Hypothalamus (tissue), 51 donors: ENCODE measurements at regions not wholly inside any gene's neighbourhood (a gene's known extent, or its start where the extent isn't known, plus 50 kb on each side); places are given as distances from the start of the nearest gene placed in this dataset.
"Not testable (repeated sequence)": the region's sequence is repeated elsewhere in the genome, so short reads cannot be mapped to it uniquely, and the experiment has no call there.

ENCODE experiments used
- DNase-seq, 51 donors: peaks; one replicate each; lab custom pipeline; 2025; lab: John Stamatoyannopoulos, UW

DNA sequence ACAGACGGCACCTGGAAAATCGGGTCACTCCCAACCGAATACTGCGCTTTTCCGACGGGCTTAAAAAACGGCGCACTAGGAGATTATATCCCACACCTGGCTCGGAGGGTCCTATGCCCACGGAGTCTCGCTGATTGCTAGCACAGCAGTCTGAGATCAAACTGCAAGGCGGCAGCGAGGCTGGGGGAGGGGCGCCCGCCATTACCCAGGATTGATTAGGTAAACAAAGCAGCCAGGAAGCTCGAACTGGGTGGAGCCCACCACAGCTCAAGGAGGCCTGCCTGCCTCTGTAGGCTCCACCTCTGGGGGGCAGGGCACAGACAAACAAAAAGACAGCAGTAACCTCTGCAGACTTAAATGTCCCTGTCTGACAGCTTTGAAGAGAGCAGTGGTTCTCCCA is 64.5 kb downstream of the SLC30A10 start:
- DNase-seq, result not testable (repeated sequence)

DNA sequence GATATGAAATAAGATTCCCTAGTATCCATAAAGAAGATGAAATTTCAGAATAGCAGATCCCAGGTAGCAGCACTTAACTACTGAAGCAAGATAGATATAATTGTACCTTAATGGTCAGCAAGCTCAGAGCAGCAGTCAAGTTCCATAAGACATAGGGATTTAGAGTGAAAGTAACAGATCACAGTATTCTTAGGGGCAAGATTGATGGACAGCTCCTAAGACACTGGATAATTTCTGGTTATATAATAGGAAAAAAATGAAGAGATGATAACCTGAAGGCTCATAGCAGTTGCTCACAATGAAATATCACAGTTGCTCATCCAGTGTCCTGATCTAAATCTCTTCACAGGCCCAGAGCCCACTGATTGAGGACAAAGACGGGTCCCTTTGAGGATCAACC is 66.0 kb downstream of the SLC30A10 start:
- no peak for DNase-seq

DNA sequence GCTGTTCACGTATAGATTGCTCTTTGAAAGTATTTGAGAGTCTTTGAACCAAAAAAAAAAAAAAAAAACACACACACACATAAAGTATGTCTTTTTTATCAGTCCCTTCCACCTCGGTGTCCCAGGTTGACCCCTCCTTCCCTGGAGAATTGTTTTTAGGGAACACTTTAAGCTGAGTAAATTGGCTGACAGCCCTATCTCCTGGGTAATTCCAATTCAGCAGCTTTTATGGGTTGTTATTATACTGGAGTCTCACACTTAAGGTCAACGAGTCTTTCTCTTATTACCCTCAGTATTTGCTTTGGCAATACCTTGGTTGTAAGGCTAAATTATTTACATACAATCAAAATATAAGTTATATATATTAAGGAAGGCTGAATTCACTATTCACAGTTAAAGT is 69.4 kb downstream of the SLC30A10 start:
- DNase-seq, result no peak

DNA sequence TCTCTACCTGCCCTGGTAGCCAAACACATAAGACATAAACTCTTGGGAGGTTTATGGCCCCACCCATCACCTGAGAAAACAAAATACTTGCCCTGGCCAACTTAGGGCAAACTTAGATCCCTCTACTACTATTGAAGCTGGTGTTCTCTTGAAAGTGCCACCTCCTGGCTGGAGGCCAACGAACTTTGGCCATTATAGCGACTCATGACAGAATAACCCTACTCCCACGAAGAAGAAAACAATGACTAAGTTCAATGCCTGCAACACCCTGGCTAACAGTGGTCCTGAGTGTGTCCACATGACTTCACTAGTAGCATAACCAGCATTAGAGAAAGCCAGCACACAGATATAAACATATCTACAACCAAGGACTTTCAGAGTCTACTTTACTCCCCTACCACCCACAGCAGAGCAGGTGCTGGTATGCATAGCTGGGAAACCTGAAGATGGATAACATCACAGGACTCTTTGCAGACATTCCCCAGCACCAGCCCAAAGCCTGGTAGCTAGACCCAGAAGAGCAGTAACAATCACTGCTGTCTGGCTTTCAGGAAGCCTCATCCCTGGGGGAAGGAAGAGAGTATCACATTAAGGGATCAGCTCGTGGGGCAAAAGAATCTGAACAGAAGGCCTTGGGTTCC is 81.0 kb downstream of the SLC30A10 start:
- DNase-seq, result no peak

DNA sequence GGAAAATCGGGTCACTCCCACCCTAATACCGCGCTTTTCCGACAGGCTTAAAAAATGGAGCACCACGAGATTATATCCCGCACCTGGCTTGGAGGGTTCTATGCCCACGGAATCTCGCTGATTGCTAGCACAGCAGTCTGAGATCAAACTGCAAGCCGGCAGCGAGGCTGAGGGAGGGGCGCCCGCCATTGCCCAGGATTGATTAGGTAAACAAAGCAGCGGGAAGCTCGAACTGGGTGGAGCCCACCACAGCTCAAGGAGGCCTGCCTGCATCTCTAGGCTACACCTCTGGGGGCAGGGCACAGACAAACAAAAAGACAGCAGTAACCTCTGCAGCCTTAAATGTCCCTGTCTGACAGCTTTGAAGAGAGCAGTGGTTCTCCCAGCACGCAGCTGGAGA is 88.8 kb downstream of the SLC30A10 start:
- not testable (repeated sequence) for DNase-seq

DNA sequence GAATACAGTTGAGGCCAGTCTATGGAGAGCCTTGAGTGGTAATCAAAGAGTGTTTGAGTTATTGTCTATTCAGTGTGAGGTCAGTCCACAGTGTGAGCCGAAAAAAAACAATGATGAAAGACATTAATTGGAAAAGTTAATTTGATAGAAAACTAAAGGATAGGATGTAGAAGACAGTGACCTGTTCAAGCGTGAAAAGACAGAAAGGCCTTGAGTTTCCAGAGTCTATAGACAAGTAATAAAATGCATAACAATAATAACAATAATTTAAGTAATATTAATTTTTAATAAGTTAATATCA is 90.4 kb downstream of the SLC30A10 start:
- DNase-seq, result no peak

DNA sequence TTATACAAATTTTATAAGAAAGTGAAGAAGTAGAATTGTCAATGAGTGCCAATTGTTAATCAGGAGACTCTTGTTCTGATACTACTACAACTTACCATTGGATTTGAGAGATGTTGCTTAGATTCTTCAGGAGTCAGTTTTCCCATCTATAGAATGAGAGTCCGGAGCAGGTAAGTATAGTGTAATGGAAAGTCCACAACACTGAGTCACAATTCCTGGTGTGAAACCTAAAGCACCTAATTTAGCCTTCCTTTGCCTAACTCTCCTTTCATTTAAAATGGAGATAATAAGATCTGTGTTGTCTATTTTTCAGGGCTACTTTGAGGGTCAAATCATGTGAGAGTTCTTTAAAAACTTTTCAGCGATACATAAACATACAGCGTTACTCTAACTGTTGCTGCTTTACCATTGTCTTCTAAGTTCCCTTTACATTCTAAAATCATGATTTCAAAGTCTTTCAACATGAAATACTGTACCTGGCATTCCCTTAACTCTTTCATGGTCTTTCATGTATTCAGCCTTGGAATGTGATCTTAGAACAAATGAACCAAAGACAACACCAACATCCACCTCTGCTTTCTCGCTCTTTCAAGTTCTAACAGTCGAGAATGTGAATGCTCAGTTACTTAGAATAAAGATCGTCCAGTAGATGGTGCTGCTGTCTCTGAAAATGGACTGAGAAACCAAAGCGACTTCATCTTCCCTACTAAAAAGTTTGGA is 90.9 kb downstream of the SLC30A10 start:
- DNase-seq, result peak in 5 of 51 donors; percentile 2 to 36 (median 29)

DNA sequence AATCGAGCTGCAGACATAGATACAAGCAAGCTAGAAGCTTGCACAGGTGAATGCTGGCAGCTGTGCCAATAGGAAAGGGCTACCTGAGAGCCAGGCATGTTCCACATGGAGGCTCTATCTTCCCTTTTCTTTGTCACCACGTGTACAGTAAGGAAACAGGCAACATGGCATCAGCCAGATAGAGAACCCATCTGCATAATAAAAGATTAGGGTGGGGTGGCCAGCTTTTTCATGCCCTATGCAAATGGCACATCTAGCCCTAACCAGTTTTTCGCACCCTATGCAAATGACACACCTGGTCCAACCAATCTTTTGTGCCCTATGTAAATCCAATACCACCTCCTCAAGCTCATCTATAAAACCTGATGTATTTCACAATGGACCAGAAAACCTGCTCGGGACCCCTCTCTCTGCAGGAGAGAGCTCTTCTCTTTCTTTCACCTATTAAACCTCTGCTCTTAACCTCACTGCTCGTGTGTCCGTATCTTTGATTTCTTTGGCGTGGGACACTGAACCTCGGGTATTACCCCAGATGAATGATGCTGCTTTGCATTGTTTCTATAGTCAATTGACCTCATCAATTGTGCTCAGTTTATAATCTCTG is 93.9 kb downstream of the SLC30A10 start:
- no peak for DNase-seq

DNA sequence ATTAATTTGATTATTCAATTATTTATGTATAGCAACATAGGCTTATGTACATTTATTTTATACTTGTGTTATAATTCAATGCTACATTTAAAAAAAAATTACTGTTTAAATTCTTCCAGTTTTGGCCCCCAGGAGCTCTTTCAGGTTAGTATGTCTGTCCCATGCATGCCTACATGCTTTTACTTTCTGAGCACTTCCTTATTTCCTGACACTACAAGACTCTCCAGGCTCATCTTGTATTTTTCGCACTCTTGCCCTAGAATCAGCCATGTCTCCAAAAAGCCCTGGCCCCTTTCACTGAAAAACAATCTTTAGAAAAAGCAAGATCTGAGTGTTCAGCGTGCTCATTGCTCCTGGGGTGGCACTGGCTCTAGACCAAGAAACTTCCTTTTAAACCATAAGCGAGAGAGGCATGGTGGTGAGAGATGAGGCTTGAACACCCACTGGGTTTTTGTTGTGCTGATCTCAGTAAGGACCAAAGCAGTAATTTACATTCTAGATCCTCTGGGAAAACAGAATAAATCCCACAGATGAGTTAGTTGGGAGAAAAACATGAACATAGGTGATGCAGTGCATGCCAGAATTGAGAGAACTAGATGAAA is 95.0 kb downstream of the SLC30A10 start:
- peak in 1 of 51 donors; percentile 7 for DNase-seq

DNA sequence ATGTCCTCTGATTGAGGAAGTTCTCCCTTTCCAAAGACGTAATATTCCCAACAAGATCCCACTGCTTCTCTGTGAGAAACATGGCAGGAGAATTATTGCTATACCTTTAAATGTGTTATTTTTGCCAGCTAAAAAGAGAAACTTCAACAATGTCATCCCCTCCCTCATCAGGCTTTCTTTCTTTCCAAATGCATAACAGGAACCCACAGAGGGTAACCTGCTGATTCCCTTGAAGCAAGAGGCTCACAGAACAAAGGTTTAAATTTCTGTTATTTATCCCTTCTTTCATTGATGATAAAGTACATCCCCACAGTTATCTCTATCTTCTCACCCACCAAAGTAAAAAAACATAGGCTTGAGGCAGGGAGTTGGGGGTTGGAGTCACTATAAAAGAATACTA is 102.1 kb downstream of the SLC30A10 start:
- no peak for DNase-seq

DNA sequence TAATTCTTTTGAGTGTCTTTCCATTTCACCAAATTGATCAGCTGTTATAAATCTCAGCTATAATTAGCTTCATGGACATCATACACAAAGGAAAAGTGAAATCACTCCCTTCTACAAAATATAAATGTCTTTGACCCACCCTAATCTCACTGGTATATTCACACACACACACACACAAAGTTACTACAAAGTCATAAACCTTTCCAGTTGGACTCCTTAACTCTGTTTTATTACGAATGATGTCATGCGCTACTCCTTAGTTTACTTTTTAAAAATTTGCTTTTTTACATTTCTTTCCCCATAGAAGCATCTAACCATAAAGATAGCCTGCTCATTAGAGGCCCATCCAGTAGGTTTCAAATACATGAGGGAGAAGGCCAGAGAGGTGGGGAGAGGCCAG is 103.0 kb downstream of the SLC30A10 start:
- DNase-seq, result no peak

DNA sequence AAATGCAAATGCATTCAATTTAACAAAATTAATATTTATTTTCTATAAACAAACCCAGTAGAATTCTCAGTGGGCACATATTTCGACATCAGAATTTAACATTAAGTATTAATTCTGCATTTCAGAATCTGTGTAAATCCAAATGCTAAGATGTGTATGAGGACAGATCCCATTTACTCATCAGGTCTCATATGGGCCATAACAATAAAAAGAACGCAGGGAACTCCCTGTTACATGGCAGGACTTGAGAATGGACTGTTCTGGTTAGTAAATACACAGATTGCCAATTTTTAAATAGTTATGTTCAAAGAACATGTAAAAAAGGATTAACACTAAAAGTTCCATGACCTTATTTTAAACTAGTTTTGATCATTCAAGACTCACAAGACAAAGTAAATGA is 104.0 kb downstream of the SLC30A10 start:
- DNase-seq, result no peak

DNA sequence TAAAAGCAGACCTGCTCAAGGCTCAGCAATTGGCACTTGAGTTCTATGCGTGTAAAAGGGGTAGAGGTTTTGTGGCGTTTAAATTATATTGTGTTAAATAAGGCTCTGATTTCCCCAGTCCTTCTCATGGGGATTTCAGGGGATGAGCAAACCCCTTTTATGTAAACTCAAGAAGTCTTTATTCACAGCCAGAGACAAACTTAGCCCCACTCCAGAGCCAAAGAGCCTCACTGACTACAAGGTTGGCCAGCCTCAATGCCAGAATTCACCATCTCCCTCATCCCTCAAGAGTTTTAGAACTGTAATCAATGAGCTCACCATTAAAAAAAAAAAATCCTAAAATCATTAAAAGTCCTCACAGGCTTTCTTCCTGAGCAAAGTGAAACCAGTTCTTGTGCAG is 107.8 kb downstream of the SLC30A10 start:
- DNase-seq, result no peak

DNA sequence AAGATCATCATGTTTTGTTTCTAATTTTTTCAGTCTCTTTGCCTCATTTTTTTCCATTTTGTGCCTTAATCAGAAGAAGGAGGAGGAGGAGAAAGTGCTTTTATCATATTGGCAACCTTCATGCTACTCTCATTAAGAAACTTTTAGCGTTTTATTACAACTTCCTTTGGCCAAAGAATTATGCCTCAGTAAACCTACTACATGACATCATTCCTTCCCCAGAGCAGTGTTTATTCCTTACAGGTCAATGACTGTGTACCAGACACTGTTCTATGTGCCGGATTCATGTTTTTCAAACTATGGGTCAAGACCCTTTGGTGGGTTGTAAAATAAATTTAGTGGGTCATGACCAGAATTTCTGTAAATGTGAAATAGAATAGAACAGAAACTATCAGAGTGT is 110.4 kb downstream of the SLC30A10 start:
- no peak for DNase-seq

DNA sequence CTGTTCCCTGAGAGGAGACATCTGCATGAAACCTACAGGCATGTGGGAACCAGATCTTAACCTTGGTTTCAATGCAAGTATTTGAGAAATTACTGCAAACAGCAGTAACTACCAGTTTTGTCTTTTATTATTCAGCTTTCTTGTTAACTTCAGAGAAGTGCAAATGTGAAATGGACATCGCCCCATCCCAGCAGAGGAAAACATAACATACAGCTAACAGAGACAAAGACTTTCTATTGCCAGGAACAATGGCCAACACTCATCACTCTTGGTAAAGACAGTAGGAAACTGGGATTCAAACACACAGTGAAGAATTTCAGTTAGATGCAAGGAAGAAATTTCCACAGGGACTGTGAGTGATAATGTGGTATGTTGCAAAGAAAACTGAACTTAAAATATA is 115.1 kb downstream of the SLC30A10 start:
- no peak for DNase-seq

DNA sequence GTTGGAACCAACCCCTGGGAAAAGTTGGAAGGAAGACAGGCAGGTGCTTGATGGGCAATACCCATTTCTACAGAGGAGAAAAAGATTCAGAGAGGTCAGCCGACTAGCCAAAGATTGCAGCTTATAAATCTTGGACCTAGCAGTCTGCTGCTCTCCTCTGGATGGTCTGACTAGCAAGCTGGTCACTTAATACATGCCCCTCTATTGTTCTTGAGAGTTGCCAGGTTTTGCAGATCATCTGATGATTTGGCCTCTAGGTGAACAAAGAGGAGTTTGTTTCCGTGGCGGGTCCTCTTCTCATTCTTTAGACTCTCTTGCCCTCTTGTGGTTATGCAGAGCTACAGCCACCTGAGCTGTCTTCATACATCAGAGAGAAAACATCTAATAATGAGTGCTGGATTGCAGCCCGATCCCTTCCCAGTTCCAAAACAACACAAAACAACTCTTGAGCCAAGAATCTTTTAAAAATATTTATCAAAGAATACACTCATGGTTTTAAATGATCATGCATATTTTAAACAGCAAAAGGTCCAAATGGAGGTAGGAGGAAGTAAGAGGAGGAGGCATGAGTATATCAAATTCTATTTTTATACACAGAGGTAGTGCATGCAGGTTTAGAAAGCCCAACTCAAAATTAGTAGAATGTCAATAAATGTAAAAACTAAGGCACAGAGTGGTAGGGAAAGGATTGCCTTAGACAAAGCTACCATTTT is 115.7 kb downstream of the SLC30A10 start:
- DNase-seq, result peak in 38 of 51 donors; percentile 4 to 78 (median 24)

DNA sequence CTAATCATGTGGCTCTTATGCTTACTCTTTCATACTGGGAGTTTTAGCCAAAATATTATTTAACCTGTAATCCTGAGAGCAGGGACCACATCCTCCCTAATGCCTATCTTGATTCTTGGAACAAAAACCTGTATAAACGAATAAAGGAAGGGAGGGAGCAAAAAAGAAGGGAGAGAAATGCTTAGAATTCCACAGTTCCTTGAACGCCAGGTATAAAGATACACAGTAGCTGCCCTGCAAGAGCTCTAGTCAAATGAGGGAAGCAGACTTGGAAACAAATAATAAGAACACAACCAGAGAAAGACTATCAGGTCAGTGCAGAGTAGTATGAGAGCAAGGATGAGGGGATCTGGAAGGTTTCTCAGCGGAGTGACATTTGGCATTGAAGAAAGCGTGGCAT is 116.3 kb downstream of the SLC30A10 start:
- no peak for DNase-seq

DNA sequence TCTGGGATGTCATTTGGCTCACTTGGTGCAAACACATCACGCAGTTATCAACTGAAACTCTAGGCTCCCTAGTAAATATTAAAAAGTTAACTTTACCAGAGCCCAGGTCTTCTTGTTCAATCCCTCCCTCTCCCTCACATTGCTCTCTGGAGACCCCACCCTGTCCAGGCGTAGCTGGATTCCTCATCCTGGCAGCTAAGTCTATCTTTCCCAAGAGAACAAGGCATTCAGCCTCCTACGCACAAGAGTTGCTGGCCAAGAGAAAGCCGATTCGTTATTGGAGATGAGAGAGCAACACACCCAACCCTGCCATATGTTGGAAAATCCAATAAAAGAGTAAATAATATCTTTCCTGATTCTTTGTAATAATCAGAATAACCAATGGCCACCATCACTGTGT is 117.9 kb downstream of the SLC30A10 start:
- DNase-seq, result no peak

DNA sequence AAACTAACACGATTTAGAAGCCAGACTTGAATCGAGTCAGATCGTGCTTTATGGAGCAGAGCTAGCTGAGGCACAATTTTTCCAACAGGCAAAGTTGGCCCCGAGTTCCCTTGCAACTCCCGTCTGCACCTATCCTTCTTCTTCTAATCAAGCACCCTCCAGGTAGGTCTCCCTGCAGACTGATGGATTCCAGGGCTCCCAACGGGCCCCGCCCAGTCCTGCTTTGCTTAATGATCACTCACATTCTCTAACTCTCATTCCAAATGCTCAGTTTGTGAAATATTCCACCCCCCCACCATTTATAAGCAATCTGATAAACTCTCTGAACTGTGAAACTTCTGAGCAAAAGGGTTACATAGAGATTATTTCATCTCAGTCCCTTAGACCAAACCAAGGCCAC is 119.6 kb downstream of the SLC30A10 start:
- no peak for DNase-seq

DNA sequence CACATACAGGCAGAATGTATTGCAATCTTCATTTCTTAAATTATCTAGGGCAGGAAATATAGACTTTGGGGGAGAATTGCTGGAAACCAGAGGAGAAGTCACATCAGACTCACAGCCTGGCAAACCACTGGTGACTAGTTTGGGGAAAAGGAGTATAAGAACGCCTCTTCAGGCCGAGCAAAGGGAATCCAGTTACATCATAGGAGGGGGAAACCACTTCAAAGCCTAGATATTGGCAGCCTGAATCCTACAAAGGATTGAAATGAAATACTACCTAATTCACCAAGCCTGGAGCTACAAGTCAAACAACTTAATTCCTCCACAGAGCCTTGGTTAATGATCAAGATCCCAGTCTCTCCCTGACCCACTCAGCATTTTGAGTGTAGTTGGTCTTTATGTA is 121.7 kb downstream of the SLC30A10 start:
- no peak for DNase-seq

DNA sequence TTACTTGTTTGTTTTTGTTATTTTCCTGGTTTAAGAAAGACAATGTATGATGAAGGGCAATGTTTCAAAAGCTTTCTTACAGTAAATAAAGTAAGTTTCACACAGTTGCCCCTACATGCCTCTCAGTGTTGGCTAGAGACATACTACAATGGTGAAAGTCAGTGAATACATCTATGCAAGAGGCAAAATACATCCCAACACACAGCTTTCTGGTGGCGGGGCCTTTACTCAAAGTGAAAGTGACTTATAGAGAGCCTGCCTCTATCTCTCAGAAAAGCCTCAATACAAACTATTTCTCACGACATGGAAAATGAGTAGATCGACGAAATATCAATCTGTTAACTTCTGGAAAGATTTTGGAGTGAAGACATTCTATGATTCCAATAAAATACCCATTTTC is 122.3 kb downstream of the SLC30A10 start:
- no peak for DNase-seq
